ENCODE measurements at regions not wholly inside any gene's neighbourhood (a gene's known extent, or its start where the extent isn't known, plus 50 kb on each side); places are given as distances from the start of the nearest gene placed in this dataset.

GRCh38 chr5:123819833-123820232 is 307.9 kb downstream of the CSNK1G3 start:
- TF ChIP-seq, protein P1, sequence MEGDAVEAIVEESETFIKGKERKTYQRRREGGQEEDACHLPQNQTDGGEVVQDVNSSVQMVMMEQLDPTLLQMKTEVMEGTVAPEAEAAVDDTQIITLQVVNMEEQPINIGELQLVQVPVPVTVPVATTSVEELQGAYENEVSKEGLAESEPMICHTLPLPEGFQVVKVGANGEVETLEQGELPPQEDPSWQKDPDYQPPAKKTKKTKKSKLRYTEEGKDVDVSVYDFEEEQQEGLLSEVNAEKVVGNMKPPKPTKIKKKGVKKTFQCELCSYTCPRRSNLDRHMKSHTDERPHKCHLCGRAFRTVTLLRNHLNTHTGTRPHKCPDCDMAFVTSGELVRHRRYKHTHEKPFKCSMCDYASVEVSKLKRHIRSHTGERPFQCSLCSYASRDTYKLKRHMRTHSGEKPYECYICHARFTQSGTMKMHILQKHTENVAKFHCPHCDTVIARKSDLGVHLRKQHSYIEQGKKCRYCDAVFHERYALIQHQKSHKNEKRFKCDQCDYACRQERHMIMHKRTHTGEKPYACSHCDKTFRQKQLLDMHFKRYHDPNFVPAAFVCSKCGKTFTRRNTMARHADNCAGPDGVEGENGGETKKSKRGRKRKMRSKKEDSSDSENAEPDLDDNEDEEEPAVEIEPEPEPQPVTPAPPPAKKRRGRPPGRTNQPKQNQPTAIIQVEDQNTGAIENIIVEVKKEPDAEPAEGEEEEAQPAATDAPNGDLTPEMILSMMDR (IDR thresholded peaks at IDR 0.05): no peak
- no peak for TF ChIP-seq POLR2A (IDR thresholded peaks at IDR 0.05)
